Erythroblast (primary cell): ENCODE measurements at regions not wholly inside any gene's neighbourhood (a gene's known extent, or its start where the extent isn't known, plus 50 kb on each side); places are given as distances from the start of the nearest gene placed in this dataset.

Source experiments
- GATA1 ChIP-seq: IDR thresholded peaks from 2 replicates; pipeline ENCODE4 v1.6.1; 2011; ENCODE audit warnings: low read depth, mild to moderate bottlenecking, control low read depth, low read length, moderate library complexity
- POLR2A ChIP-seq: IDR thresholded peaks from 2 replicates; pipeline ENCODE4 v1.6.1; 2011; ENCODE audit warnings: mild to moderate bottlenecking, low read length

DNA sequence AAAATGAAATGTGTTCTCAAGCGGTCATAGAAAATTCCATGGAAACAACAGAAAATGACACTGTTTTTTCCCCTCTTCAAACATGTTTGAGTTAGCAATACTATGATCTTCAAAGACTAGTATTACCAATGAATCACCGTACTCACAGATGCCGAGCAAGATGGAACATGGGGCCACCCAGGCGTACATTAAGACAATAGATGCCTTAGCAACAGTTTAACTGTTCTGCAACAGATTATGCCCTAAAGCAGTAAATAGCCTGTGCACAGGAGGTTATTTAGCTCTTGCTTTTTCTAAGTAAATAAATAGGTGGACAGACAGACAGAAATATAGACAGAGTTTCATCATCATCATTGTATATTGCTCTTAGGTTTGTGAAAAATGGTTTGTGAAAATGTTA, 284.0 kb upstream of the DEFB112 start:
- TF ChIP-seq POLR2A (no peak), GATA1 (no peak)
